AML-193 (cell line): ENCODE measurements at regions not wholly inside any gene's neighbourhood (a gene's known extent, or its start where the extent isn't known, plus 50 kb on each side); places are given as distances from the start of the nearest gene placed in this dataset.
"Not testable (repeated sequence)": the region's sequence is repeated elsewhere in the genome, so short reads cannot be mapped to it uniquely, and the experiment has no call there.

ENCODE experiments used
- DNase-seq, 2 experiments: peaks; one replicate each; lab custom pipeline; 2025; lab: John Stamatoyannopoulos, UW

DNA sequence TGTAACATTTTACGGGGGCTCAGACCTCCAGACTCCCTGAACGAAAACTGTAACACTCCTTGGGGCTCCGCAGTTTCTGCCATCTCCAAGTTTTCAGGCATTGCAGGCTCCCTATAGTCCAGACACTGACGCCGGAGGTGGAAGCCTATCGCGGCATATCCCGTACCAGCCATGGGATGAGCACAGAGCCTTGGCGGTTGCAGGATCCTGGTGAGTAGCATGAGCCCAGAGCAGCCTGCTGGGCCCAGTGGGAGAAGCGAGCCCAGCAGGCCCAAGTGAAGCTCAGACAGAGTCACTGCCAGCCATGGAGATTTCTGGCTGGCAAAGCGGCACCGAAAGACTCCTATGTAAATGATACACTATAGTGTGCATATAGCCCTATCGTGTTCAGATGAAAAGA is 446.8 kb downstream of the COL11A1 start:
- DNase-seq: no peak

DNA sequence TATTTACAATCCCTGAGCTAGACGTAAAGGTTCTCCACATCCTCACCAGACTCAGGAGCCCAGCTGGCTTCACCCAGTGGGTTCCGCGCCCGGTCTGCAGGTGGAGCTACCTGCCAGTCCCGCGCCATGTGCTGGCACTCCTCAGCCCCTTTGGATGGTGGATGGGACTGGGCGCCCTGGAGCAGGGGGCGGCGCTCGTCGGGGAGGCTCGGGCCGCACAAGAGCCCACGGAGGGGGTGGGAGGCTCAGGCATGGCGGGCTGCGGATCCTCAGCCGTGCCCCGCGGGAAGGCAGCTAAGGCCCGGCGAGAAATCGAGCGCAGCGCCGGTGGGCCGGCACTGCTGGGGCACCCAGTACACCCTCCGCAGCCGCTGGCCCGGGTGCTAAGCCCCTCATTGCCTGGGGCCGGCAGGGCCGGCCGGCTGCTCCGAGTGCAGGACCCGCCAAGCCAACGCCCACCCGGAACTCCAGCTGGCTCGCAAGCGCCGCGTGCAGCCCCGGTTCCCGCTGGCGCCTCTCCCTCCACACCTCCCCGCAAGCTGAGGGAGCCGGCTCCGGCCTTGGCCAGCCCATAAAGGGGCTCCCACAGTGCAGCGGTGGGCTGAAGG is 448.3 kb downstream of the COL11A1 start:
- not testable (repeated sequence) for DNase-seq

GRCh38 chr1:102655034-102655433 is 453.3 kb downstream of the COL11A1 start:
- no peak for DNase-seq

DNA sequence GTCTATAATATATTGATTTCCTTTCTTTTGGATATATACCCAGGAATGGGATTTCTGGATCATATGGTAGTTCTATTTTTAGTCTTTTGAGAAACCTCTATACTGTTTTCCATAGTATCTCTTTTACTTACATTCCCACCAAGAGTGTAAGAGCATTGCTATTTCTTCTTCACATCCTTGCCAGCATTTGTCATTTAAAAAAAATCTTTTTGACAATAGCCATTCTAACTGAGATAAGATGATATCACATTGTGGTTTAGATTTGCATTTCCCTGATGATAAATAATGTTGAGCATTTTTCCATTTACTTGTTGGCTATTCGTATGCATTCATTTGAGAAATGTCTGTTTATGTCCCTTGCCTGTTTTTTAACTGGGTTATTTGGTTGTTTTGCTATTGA is 467.4 kb downstream of the COL11A1 start:
- DNase-seq: no peak

GRCh38 chr1:102640312-102640711 is 468.0 kb downstream of the COL11A1 start:
- DNase-seq: no peak

DNA sequence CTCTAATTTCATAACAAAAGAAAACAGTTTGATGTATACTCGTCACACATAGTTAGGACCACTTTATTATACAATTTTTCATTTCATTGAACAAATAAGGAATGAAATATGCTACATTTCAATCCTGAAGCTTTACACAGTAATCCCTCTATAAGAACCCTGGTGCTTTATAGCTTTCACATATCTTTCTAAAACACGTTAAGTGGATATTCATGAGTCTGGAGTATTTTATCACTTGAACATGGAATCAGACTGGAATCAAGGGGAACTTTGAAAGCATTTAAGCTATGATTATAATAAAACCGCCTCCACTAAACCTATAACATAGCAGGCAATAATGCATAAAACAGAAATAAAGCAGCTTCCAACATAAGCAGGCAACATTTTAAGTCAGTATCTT is 476.6 kb downstream of the COL11A1 start:
- no peak for DNase-seq

- no peak for DNase-seq
Observed at GRCh38 chr1:102630041-102630440, 478.3 kb downstream of the COL11A1 start.

DNA sequence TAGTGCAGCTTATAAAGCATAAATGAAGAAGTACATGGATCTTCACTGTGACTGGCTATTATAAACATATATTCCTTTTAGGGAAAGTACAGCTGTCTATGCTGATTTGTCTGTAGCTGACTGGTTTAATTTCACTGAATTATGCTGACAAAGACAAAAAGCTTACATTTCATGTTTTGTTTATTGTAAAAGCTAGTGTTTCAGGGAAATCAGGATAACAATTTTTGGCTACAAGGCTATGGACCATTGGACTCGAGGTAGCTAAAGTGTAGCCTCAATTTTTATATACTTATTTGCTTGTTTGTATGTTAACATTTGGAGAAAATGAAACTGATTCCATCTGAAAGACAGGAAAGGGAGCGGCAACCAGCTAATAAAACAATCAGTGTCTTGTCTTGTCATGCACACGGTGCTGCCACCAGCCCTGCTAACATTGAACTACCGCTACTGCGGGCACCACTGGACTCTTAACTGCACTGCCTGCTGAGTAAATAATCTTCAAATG is 480.2 kb downstream of the COL11A1 start:
- DNase-seq: no peak

DNA sequence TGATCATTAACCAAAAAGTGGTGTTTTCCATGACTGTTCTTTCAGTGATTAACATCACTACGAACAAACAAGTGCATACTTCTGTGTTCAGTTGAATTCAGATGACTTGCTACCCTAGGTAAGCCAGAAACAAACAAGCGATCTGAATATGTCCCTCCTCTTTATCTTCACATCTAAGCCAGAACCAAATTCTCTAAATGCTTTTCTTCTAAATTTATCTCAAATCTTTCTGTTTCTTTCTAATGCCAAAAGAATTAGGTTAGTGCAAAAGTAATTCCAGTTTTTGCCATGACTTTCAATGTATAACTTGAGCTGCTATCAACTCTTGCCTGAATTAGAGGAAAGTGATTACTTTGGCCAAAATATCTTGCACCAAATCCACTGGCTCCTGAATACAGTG is 481.2 kb downstream of the COL11A1 start:
- DNase-seq: no peak

DNA sequence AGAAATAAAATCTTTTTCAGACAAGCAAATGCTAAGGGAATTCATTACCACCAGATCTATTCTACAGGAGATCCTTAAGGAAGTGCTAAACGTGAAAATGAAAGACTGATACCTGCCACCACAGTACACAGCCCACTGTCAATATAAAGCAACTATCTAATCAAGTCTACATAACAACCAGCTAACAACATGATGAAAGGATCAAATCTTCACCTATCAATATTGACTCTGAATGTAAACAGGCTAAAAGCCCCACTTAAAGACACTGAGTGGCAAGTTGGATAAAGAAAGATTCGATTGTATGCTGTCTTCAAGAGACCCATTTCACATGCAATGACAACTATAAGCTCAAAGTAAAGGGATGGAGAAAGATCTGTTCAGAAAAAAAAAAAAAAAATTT is 492.4 kb downstream of the COL11A1 start:
- no peak for DNase-seq

GRCh38 chr1:102595106-102595505 is 513.2 kb downstream of the COL11A1 start:
- DNase-seq: no peak

GRCh38 chr1:102593276-102593675 is 515.0 kb downstream of the COL11A1 start:
- DNase-seq: no peak

DNA sequence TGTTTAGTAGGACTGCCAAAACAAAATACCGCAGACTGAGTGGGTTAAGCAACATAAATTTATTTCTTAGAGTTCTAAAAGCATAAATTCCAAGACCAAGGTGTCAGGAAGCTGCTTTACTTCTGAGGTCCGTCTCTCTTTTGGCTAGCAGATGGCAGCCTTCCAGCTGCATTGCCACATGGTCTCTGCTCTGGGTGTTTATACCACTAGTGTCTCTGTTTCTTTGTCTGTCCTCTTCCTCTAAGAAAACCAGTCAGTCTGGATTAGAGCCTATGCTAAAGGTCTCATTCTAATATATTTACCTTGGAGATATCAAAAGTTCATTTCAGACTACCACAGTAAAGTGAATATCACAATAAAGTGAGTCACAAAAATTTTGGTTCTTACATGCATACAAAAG is 519.8 kb downstream of the COL11A1 start:
- no peak for DNase-seq

DNA sequence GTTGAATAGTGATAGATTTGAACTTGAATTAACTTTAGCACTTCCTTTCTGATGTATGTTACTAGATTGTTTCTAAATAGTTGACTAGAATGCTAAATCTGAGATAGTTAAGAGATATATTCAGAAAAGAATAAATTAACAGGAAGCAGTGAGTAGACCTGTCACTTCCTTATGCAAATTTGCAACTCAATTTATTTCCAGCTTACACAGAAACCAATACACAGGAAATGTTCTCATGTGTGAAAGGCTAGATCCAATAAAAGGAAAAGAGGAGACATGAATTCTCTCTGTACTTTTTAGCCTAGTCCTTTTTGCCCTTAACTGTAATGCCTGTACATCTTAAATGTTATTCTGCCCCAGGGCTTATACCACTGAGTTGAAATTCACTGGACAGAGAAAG is 522.3 kb downstream of the COL11A1 start:
- DNase-seq: no peak

GRCh38 chr1:102580806-102581205 is 527.5 kb downstream of the COL11A1 start:
- no peak for DNase-seq

- DNase-seq: no peak
Observed at GRCh38 chr1:102578804-102579203, 529.5 kb downstream of the COL11A1 start.

DNA sequence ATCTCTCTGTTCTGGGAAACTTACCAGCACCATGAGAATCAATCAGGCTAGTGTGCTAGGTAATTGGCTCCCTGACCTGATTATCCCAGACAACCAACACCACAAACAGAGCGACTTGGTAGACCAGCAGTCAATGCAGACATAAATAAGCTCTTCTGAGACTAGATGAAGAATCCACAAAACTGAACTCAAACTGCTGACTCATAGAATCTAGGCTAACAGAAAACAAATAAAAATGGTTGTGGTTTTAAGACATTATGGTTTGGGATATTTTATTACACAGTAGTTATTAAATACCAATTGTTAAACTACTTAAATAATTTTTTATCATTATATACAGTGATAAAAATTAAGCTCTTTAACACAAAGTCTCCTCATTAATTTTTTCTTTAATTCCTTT is 535.7 kb downstream of the COL11A1 start:
- DNase-seq: no peak

DNA sequence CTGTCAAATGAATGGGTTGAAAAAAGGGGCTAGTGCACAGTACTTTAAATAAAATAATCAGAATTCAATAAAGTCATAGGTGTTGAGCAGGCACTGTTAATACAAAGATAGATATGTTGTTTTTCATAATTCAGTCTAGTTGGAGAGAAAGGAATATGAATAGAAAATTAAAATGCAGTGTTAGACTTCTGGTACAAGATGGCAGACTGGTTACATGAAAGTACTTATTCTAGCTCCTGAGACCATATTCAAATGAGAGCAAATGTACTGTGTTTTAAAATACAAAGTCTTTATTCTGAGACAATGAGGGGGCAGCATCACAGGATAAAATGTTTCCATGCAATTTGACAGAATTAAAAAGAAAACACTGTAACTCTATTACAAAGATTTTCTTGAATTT is 542.1 kb downstream of the COL11A1 start:
- no peak for DNase-seq

GRCh38 chr1:102562380-102562779 is 545.9 kb downstream of the COL11A1 start:
- DNase-seq: no peak

DNA sequence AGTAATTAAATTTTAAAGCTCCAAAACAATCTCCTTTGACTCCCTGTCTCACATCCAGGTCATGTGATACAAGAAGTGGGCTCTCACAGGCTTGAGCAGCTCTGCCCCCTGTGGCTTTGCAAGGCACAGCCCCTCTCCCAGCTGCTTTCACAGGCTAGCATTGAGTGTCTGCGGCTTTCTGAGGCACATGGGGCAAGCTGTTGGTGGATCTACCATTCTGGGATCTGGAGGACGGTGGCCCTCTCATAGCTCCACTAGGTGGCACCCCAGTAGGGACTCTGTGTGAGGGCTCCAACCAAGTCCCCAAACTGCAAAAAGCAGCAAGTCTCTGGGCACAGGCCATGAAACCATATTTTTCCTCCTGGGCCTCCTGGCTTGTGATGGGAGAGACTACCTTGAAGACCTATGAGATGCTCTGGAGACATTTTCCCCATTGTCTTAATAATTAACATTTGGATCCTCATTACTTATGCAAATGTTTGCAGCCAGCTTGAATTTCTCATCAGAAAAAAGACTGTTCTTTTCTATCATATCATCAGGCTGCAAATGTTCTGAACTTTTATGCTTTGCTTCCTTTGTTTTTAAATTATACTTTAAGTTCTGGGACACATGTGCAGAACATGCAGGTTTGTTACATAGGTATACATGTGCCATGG is 554.1 kb upstream of the OLFM3 start:
- peak; percentile 9 to 12 for DNase-seq

DNA sequence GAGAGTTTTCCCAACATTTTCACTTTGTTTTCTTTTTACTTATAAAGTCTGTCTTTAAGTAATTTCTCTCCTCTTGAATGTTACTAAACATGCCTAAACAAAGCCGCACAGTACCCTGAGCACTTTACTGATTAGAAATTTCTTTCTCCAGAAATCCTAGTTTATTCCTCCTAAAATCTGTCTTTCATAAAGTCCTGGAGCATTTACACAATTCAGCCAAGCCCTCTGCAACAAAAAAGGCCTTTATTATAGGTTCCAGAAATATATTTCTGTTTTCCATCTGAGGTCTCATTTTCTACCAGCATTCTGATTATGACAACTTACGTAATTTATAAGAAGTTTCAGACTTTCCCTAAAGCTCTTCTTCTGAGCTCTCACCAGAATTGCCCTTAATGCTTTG is 549.5 kb upstream of the OLFM3 start:
- no peak for DNase-seq

DNA sequence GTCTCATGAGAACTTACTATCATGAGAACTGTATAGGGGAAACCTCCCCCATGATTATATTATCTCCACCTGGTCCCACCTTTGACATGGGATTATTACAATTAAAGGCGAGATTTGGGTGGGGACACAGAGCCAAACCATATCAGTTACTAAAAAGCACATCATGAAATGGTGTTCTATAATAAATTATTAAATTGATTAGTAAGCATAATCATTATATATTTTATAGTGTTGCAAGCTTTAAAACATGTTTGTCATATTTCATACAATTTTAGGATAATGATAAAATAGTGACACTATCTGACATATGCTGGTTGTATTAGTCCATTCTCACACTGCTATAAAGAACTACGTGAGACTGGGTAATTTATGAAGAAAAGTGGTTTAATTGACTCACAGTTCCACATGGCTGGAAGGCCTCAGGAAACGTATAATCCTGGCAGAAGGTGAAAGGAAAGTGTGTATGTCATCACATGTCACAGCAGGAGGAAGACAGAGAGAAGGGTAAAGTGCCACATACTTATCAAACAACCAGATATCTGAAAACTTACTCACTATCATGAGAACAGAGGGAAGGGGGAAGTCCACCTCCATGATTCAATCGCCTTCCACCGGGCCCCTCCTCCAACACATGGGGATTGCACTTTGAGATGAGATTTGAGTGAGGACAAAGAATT is 539.2 kb upstream of the OLFM3 start:
- DNase-seq: no peak

GRCh38 chr1:102531036-102531435 is 534.3 kb upstream of the OLFM3 start:
- DNase-seq: no peak
